ENCODE measurements at regions not wholly inside any gene's neighbourhood (a gene's known extent, or its start where the extent isn't known, plus 50 kb on each side); places are given as distances from the start of the nearest gene placed in this dataset.

GRCh38 chr2:104462731-104463130 lies 391.2 kb upstream of the POU3F3 start:
- no peak overlapping the region for H3K27ac Mint-ChIP-seq

GRCh38 chr2:104465981-104466380 lies 387.9 kb upstream of the POU3F3 start:
- Mint-ChIP-seq H3K4me1 (no peaks in the 10 kb centered on the region), H3K36me3 (ENCODE audit: low read depth) (no peaks in the 10 kb centered on the region), H3K4me3 (no peak overlapping the region), H3K27me3 (peaks cover 2% of the 10 kb centered on the region), H3K9me3 (no peaks in the 10 kb centered on the region), H3K27ac (no peak overlapping the region)
- ChIA-PET CTCF (no interaction called here), POLR2A (no interaction called here)
- TF ChIP-seq CTCF (IDR thresholded peaks at IDR 0.05): no peak
- intact Hi-C loops (cut with micrococcal nuclease): no loop called here
- no peak for ATAC-seq (ENCODE audit: low read depth)
- DNase-seq: no peak

More at GRCh38 chr2:104462731-104463130, 391.2 kb upstream of the POU3F3 start:
- intact Hi-C loops (cut with micrococcal nuclease): no loop called here
- no peak overlapping the region for H3K4me3 Mint-ChIP-seq
- ChIA-PET CTCF (no interaction called here), POLR2A (no interaction called here)
- no peaks in the 10 kb centered on the region for H3K4me1 Mint-ChIP-seq
- DNase-seq (no peak), ATAC-seq (ENCODE audit: low read depth) (no peak)
- peaks cover 2% of the 10 kb centered on the region for H3K27me3 Mint-ChIP-seq
- no peak for TF ChIP-seq CTCF (IDR thresholded peaks at IDR 0.05)
- H3K9me3 Mint-ChIP-seq: no peaks in the 10 kb centered on the region
- no peaks in the 10 kb centered on the region for H3K36me3 Mint-ChIP-seq (ENCODE audit: low read depth)

- CTCF ChIA-PET: no interaction called here
- DNase-seq: no peak
- no peak for ATAC-seq (ENCODE audit: low read depth)
- Mint-ChIP-seq H3K27ac (no peak overlapping the region), H3K4me1 (no peaks in the 10 kb centered on the region), H3K36me3 (ENCODE audit: low read depth) (no peaks in the 10 kb centered on the region), H3K27me3 (peaks cover 2% of the 10 kb centered on the region), H3K4me3 (no peak overlapping the region), H3K9me3 (no peaks in the 10 kb centered on the region)
- intact Hi-C loops (cut with micrococcal nuclease): no loop called here
- no peak for TF ChIP-seq CTCF (IDR thresholded peaks at IDR 0.05)
- POLR2A ChIA-PET: no interaction called here
Observed at GRCh38 chr2:104468846-104469245, 385.1 kb upstream of the POU3F3 start.

- H3K36me3 Mint-ChIP-seq (ENCODE audit: low read depth): no peaks in the 10 kb centered on the region
- ChIA-PET CTCF (no interaction called here), POLR2A (no interaction called here)
- no peaks in the 10 kb centered on the region for H3K9me3 Mint-ChIP-seq
- DNase-seq (no peak), ATAC-seq (ENCODE audit: low read depth) (no peak)
- no peak overlapping the region for H3K4me3 Mint-ChIP-seq
- peaks cover 2% of the 10 kb centered on the region for H3K27me3 Mint-ChIP-seq
- intact Hi-C loops (cut with micrococcal nuclease): no loop called here
- H3K4me1 Mint-ChIP-seq: no peaks in the 10 kb centered on the region
- no peak overlapping the region for H3K27ac Mint-ChIP-seq
- no peak for TF ChIP-seq CTCF (IDR thresholded peaks at IDR 0.05)
Observed at GRCh38 chr2:104472076-104472475, 381.8 kb upstream of the POU3F3 start.

GRCh38 chr2:104473546-104473945 lies 380.4 kb upstream of the POU3F3 start:
- Mint-ChIP-seq H3K27me3 (no peaks in the 10 kb centered on the region), H3K36me3 (ENCODE audit: low read depth) (no peaks in the 10 kb centered on the region), H3K4me1 (no peaks in the 10 kb centered on the region), H3K9me3 (no peaks in the 10 kb centered on the region), H3K4me3 (no peak overlapping the region), H3K27ac (no peak overlapping the region)
- CTCF ChIA-PET: no interaction called here
- no peak for TF ChIP-seq CTCF (IDR thresholded peaks at IDR 0.05)
- DNase-seq: no peak
- POLR2A ChIA-PET: no interaction called here
- intact Hi-C loops (cut with micrococcal nuclease): no loop called here
- no peak for ATAC-seq (ENCODE audit: low read depth)
